Nephron (organoid): ENCODE measurements at regions not wholly inside any gene's neighbourhood (a gene's known extent, or its start where the extent isn't known, plus 50 kb on each side); places are given as distances from the start of the nearest gene placed in this dataset.
A peak's percentile ranks its signal among the peaks of the same experiment; 100 is the strongest.

Experiments used
- H3K27ac Mint-ChIP-seq, 3 experiments: 2 replicates each; pipeline ENCODE4 v1.8.0; 2020; ENCODE audit warnings: mixed read lengths in 3 of 3, mild to moderate bottlenecking in 2 of 3, moderate library complexity in 1 of 3
- H3K27me3 Mint-ChIP-seq: 2 replicates; pipeline ENCODE4 v1.8.0; 2021; ENCODE audit warnings: low read depth, mild to moderate bottlenecking, moderate library complexity, mixed read lengths
- H3K36me3 Mint-ChIP-seq: 2 replicates; pipeline ENCODE4 v1.8.0; 2020; ENCODE audit warnings: low read depth, mixed read lengths
- H3K4me1 Mint-ChIP-seq: 2 replicates; pipeline ENCODE4 v1.8.0; 2020; ENCODE audit warnings: mixed read lengths
- H3K4me3 Mint-ChIP-seq, 3 experiments: 2 replicates each; pipeline ENCODE4 v1.8.0; 2020; ENCODE audit warnings: mild to moderate bottlenecking in 3 of 3, mixed read lengths in 3 of 3, moderate library complexity in 2 of 3
- H3K9me3 Mint-ChIP-seq: 2 replicates; pipeline ENCODE4 v1.8.0; 2020; ENCODE audit warnings: mixed read lengths
- CTCF ChIP-seq, 3 experiments: fragments of 200-600 bp; sonication (generic); IDR thresholded peaks; one replicate each; pipeline ENCODE4 v1.5.0; 2021; ENCODE audit warnings: antibody characterized with exemption in 3 of 3; ENCODE audit not compliant: unreplicated experiment in 3 of 3

GRCh38 chr2:234305846-234306245, 191.0 kb downstream of the ARL4C start:
- Mint-ChIP-seq H3K36me3 (no peaks in the 10 kb centered on the region), H3K27me3 (peaks cover 9% of the 10 kb centered on the region), H3K4me1 (peaks cover 8% of the 10 kb centered on the region), H3K9me3 (no peaks in the 10 kb centered on the region), H3K4me3 (no peak overlapping the region), H3K27ac (no peak overlapping the region)
- no peak for TF ChIP-seq CTCF (IDR thresholded peaks at IDR 0.05; ENCODE audit: unreplicated experiment in 3 of 3)

- peak overlapping the region in 1 of 3 experiments; percentile 56 for H3K27ac Mint-ChIP-seq
- TF ChIP-seq CTCF (IDR thresholded peaks at IDR 0.05; ENCODE audit: unreplicated experiment in 3 of 3) = no peak
- H3K4me1 Mint-ChIP-seq = peaks cover 10% of the 10 kb centered on the region
- H3K27me3 Mint-ChIP-seq = peaks cover 5% of the 10 kb centered on the region
- no peaks in the 10 kb centered on the region for H3K9me3 Mint-ChIP-seq
- no peaks in the 10 kb centered on the region for H3K36me3 Mint-ChIP-seq
- no peak overlapping the region for H3K4me3 Mint-ChIP-seq
Measured at GRCh38 chr2:234304950-234305349, 191.9 kb downstream of the ARL4C start.

DNA sequence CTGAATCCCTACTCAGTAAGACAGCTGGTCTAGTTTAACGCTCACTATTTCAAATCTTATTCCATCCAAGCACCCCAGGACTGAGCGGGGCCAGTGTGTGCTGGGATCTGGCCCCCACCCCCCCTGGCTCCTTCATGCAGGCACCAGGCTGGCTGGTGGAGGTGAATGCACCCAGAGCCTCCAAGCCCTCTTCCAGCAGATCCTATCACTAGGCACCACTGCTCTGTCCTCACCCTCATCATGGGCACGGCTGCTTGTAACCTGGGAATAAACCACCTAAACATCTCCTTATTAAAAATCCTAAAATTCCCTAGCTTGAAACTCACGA, 194.3 kb downstream of the ARL4C start:
- H3K4me1 Mint-ChIP-seq = peaks cover 10% of the 10 kb centered on the region
- TF ChIP-seq CTCF (IDR thresholded peaks at IDR 0.05; ENCODE audit: unreplicated experiment in 3 of 3) = no peak
- H3K9me3 Mint-ChIP-seq = no peaks in the 10 kb centered on the region
- H3K36me3 Mint-ChIP-seq = no peaks in the 10 kb centered on the region
- H3K4me3 Mint-ChIP-seq = no peak overlapping the region
- no peak overlapping the region for H3K27ac Mint-ChIP-seq
- peaks cover 8% of the 10 kb centered on the region for H3K27me3 Mint-ChIP-seq

- TF ChIP-seq CTCF (IDR thresholded peaks at IDR 0.05; ENCODE audit: unreplicated experiment in 3 of 3) = no peak
- no peaks in the 10 kb centered on the region for H3K36me3 Mint-ChIP-seq
- H3K27me3 Mint-ChIP-seq = peaks cover 8% of the 10 kb centered on the region
- H3K4me1 Mint-ChIP-seq = peaks cover 10% of the 10 kb centered on the region
- no peak overlapping the region for H3K4me3 Mint-ChIP-seq
- H3K27ac Mint-ChIP-seq = peak overlapping the region in 1 of 3 experiments; percentile 1
- H3K9me3 Mint-ChIP-seq = no peaks in the 10 kb centered on the region
Measured at GRCh38 chr2:234300932-234301823, 195.7 kb downstream of the ARL4C start.

GRCh38 chr2:234300391-234300925, 196.4 kb downstream of the ARL4C start:
- Mint-ChIP-seq H3K4me3 (no peak overlapping the region), H3K9me3 (no peaks in the 10 kb centered on the region), H3K36me3 (no peaks in the 10 kb centered on the region), H3K4me1 (peaks cover 10% of the 10 kb centered on the region), H3K27me3 (peaks cover 8% of the 10 kb centered on the region), H3K27ac (no peak overlapping the region)
- no peak for TF ChIP-seq CTCF (IDR thresholded peaks at IDR 0.05; ENCODE audit: unreplicated experiment in 3 of 3)

GRCh38 chr2:234298918-234299317, 198.0 kb downstream of the ARL4C start:
- Mint-ChIP-seq H3K36me3 (no peaks in the 10 kb centered on the region), H3K4me3 (no peak overlapping the region), H3K27ac (no peak overlapping the region), H3K4me1 (peaks cover 10% of the 10 kb centered on the region), H3K9me3 (no peaks in the 10 kb centered on the region), H3K27me3 (peaks cover 13% of the 10 kb centered on the region)
- no peak for TF ChIP-seq CTCF (IDR thresholded peaks at IDR 0.05; ENCODE audit: unreplicated experiment in 3 of 3)
